Uterus (tissue), 2 donors: ENCODE measurements at regions not wholly inside any gene's neighbourhood (a gene's known extent, or its start where the extent isn't known, plus 50 kb on each side); places are given as distances from the start of the nearest gene placed in this dataset.

Experiments used
- POLR2A ChIP-seq, 2 donors: fragments of 450-650 bp; IDR thresholded peaks; one replicate each; pipeline ENCODE4 v1.6.1; 2016; ENCODE audit warnings: antibody characterized with exemption in 2 of 2, mild to moderate bottlenecking in 1 of 2, moderate library complexity in 1 of 2
- TF ChIP-seq, protein P1 (sequence below), 4 experiments: fragments of 200-600 bp in 2 of 4; fragments of 450-650 bp in 2 of 4; sonication (generic) in 2 of 4; IDR thresholded peaks; one replicate each; pipeline ENCODE4 v1.5.1; 2016 to 2019; ENCODE audit warnings: antibody characterized with exemption in 4 of 4, mild to moderate bottlenecking in 2 of 4, moderate library complexity in 1 of 4

DNA sequence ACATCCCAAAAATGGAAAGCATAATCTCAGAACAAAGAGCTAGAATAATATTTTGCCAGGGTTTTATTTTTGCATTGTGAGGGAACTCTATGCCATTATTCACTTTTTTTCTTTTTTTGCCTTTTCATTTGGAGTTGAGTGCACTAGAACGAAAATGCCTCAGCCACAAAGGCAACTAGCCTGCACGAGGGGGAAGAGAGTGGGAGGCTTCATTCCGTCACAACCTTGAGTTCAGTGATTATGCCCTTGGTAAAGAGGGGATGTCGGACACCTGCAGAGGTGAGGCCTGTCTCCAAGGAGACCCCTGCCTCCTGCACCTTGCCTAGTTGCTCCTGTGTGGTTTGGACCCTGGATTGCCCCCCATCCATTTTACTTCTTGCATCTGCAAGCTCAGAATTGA, 232.7 kb downstream of the TEX36 start:
- TF ChIP-seq, protein P1, sequence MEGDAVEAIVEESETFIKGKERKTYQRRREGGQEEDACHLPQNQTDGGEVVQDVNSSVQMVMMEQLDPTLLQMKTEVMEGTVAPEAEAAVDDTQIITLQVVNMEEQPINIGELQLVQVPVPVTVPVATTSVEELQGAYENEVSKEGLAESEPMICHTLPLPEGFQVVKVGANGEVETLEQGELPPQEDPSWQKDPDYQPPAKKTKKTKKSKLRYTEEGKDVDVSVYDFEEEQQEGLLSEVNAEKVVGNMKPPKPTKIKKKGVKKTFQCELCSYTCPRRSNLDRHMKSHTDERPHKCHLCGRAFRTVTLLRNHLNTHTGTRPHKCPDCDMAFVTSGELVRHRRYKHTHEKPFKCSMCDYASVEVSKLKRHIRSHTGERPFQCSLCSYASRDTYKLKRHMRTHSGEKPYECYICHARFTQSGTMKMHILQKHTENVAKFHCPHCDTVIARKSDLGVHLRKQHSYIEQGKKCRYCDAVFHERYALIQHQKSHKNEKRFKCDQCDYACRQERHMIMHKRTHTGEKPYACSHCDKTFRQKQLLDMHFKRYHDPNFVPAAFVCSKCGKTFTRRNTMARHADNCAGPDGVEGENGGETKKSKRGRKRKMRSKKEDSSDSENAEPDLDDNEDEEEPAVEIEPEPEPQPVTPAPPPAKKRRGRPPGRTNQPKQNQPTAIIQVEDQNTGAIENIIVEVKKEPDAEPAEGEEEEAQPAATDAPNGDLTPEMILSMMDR (IDR thresholded peaks at IDR 0.05) = no peak
- no peak for TF ChIP-seq POLR2A (IDR thresholded peaks at IDR 0.05)
